Endothelial cell of umbilical vein (primary cell): ENCODE measurements at regions not wholly inside any gene's neighbourhood (a gene's known extent, or its start where the extent isn't known, plus 50 kb on each side); places are given as distances from the start of the nearest gene placed in this dataset.

ENCODE experiments used
- CTCF ChIP-seq, 2 donors: IDR thresholded peaks; 1 replicate in 1 of 2; 2 replicates in 1 of 2; pipeline ENCODE4 v1.5.1; 2011; ENCODE audit warnings: low read length in 2 of 2, mild to moderate bottlenecking in 2 of 2, moderate library complexity in 2 of 2, control low read depth in 1 of 2, inconsistent platforms in 1 of 2, low read depth in 1 of 2; ENCODE audit not compliant: insufficient read depth in 1 of 2; ENCODE audit errors: extremely low read depth in 1 of 2
- EZH2 ChIP-seq: IDR thresholded peaks from 2 replicates; pipeline ENCODE4 v1.6.1; 2012; ENCODE audit warnings: borderline replicate concordance, low read depth, mild to moderate bottlenecking, moderate library complexity, low read length, inconsistent platforms; ENCODE audit not compliant: severe bottlenecking
- JUN ChIP-seq: IDR thresholded peaks from 2 replicates; pipeline ENCODE4 v1.6.1; 2011; ENCODE audit warnings: borderline replicate concordance, low read depth; ENCODE audit not compliant: insufficient read length, insufficient read depth
- POLR2A ChIP-seq: IDR thresholded peaks from 2 replicates; pipeline ENCODE4 v1.6.1; 2012; ENCODE audit warnings: low read depth, mild to moderate bottlenecking, control low read depth, low read length
- POLR2AphosphoS5 ChIP-seq: IDR thresholded peaks from 2 replicates; pipeline ENCODE4 v1.6.1; 2012; ENCODE audit warnings: low read depth, mild to moderate bottlenecking, control low read depth, low read length, moderate library complexity; ENCODE audit not compliant: insufficient read depth

GRCh38 chr13:87952377-87952776, 281.2 kb downstream of the SLITRK5 start:
- TF ChIP-seq CTCF (IDR thresholded peaks at IDR 0.05; ENCODE audit: extremely low read depth in 1 of 2, insufficient read depth in 1 of 2, low read depth in 1 of 2, low read length in 2 of 2), result no peak
- no peak for TF ChIP-seq EZH2
- TF ChIP-seq POLR2AphosphoS5, result no peak
- TF ChIP-seq POLR2A, result no peak
- TF ChIP-seq JUN, result no peak
